HCT116 (cell line): ENCODE measurements at regions not wholly inside any gene's neighbourhood (a gene's known extent, or its start where the extent isn't known, plus 50 kb on each side); places are given as distances from the start of the nearest gene placed in this dataset.

Experiments used
- CTCF ChIP-seq, 3 experiments: fragments of 200-600 bp in 1 of 3; sonication (generic) in 1 of 3; IDR thresholded peaks in 2 of 3; conservative IDR thresholded peaks in 1 of 3; 2 replicates each; pipeline ENCODE4 v1.5.1; 2012 to 2017; ENCODE audit warnings: low read depth in 2 of 3, low read length in 2 of 3, antibody characterized with exemption in 1 of 3, borderline replicate concordance in 1 of 3, control low read depth in 1 of 3, mild to moderate bottlenecking in 1 of 3, mixed read lengths in 1 of 3, mixed run types in 1 of 3, moderate library complexity in 1 of 3; ENCODE audit not compliant: insufficient read depth in 1 of 3
- EZH2 ChIP-seq: fragments of 200-600 bp; sonication (generic); IDR thresholded peaks from 2 replicates; pipeline ENCODE4 v1.6.1; 2017; ENCODE audit warnings: antibody characterized with exemption, mixed run types
- POLR2AphosphoS5 ChIP-seq: IDR thresholded peaks from 2 replicates; pipeline ENCODE4 v1.6.1; 2011; ENCODE audit warnings: mild to moderate bottlenecking, low read depth, low read length, moderate library complexity
- SIN3A ChIP-seq: IDR thresholded peaks from 2 replicates; pipeline ENCODE4 v1.6.1; 2012; ENCODE audit warnings: low read depth
- YY1 ChIP-seq: IDR thresholded peaks from 2 replicates; pipeline ENCODE4 v1.6.1; 2011; ENCODE audit warnings: low read length, low read depth, moderate library complexity, mild to moderate bottlenecking; ENCODE audit not compliant: insufficient replicate concordance; ENCODE audit errors: extremely low read depth
- ZNF274 ChIP-seq: fragments of 200-500 bp; sonication (Bioruptor generic); IDR thresholded peaks from 2 replicates; pipeline ENCODE4 v1.6.1; 2014; ENCODE audit warnings: mild to moderate bottlenecking, low read depth, low read length, inconsistent platforms

GRCh38 chr20:24373372-24373771, 96.1 kb upstream of the SYNDIG1 start:
- TF ChIP-seq CTCF (IDR thresholded peaks at IDR 0.05 in 2 of 3, conservative IDR thresholded peaks at IDR 0.05 in 1 of 3; ENCODE audit: borderline replicate concordance in 1 of 3, insufficient read depth in 1 of 3, low read depth in 2 of 3, low read length in 2 of 3): no peak
- no peak for TF ChIP-seq SIN3A
- TF ChIP-seq ZNF274: no peak
- TF ChIP-seq YY1: no peak
- no peak for TF ChIP-seq POLR2AphosphoS5
- TF ChIP-seq EZH2: no peak
